Neural cell (in vitro differentiated cells): ENCODE measurements at regions not wholly inside any gene's neighbourhood (a gene's known extent, or its start where the extent isn't known, plus 50 kb on each side); places are given as distances from the start of the nearest gene placed in this dataset.

Experiments used
- H2AFZ ChIP-seq: fragments of 200-600, 300-800 bp; sonication (generic), shearing (Covaris generic); 2 replicates; pipeline ENCODE4 v1.6.0; 2014; ENCODE audit warnings: low read depth, mild to moderate bottlenecking, antibody characterized with exemption, low read length, moderate library complexity
- H3F3A ChIP-seq: fragments of 200-600 bp; shearing (Covaris generic); 2 replicates; pipeline ENCODE4 v1.6.1; 2016; ENCODE audit warnings: mild to moderate bottlenecking, moderate library complexity, mixed read lengths, antibody characterized with exemption, low read length; ENCODE audit not compliant: insufficient read depth, poor library complexity, severe bottlenecking
- H3K27ac ChIP-seq: fragments of 200-600, 300-800 bp; sonication (generic), shearing (Covaris generic); 2 replicates; pipeline ENCODE4 v1.5.1; 2014; ENCODE audit warnings: mild to moderate bottlenecking, low read length, moderate library complexity
- H3K27me3 ChIP-seq: fragments of 300-800, 200-600 bp; sonication (generic), shearing (Covaris generic); 2 replicates; pipeline ENCODE4 v1.6.0; 2014; ENCODE audit warnings: mild to moderate bottlenecking, low read depth, low read length, moderate library complexity; ENCODE audit not compliant: insufficient read depth
- H3K36me3 ChIP-seq: fragments of 300-800, 200-600 bp; sonication (generic), shearing (Covaris generic); 2 replicates; pipeline ENCODE4 v1.5.1; 2014; ENCODE audit warnings: mild to moderate bottlenecking, antibody characterized with exemption, low read length, moderate library complexity; ENCODE audit not compliant: insufficient read depth
- H3K4me2 ChIP-seq: fragments of 300-800, 200-600 bp; sonication (generic), shearing (Covaris generic); 2 replicates; pipeline ENCODE4 v1.6.0; 2014; ENCODE audit warnings: mild to moderate bottlenecking, low read length
- H3K4me3 ChIP-seq: fragments of 300-800, 200-600 bp; sonication (generic), shearing (Covaris generic); 2 replicates; pipeline ENCODE4 v1.5.1; 2014; ENCODE audit warnings: mild to moderate bottlenecking, low read length, moderate library complexity
- H3K79me2 ChIP-seq: fragments of 200-600 bp; shearing (Covaris generic); replicated peaks from 2 replicates; pipeline ENCODE4 v1.6.0; 2014; ENCODE audit warnings: mild to moderate bottlenecking, low read length, moderate library complexity; ENCODE audit not compliant: insufficient read depth
- H3K9ac ChIP-seq: fragments of 300-800, 200-600 bp; sonication (generic), shearing (Covaris generic); 2 replicates; pipeline ENCODE4 v1.6.1; 2016; ENCODE audit warnings: mild to moderate bottlenecking, low read length, mixed read lengths
- H3K9me2 ChIP-seq: fragments of 200-600 bp; shearing (Covaris generic); 2 replicates; pipeline ENCODE4 v1.6.1; 2016; ENCODE audit warnings: mild to moderate bottlenecking, low read length, mixed read lengths; ENCODE audit not compliant: insufficient read depth
- H3K9me3 ChIP-seq: fragments of 200-600, 300-800 bp; sonication (generic), shearing (Covaris generic); 2 replicates; pipeline ENCODE4 v1.6.1; 2016; ENCODE audit warnings: mild to moderate bottlenecking, mixed run types, low read length, moderate library complexity, mixed read lengths
- H4K20me1 ChIP-seq: fragments of 200-600 bp; shearing (Covaris generic); 2 replicates; pipeline ENCODE4 v1.6.1; 2016; ENCODE audit warnings: mild to moderate bottlenecking, mixed run types; ENCODE audit not compliant: insufficient read depth
- EP300 ChIP-seq: fragments of 450-650 bp; conservative IDR thresholded peaks from 2 replicates; pipeline ENCODE4 v1.6.1; 2014; ENCODE audit warnings: antibody characterized with exemption, mild to moderate bottlenecking, moderate library complexity; ENCODE audit not compliant: poor library complexity, severe bottlenecking
- EZH2 ChIP-seq: fragments of 200-600, 300-800 bp; shearing (Covaris generic), sonication (generic); IDR thresholded peaks from 2 replicates; pipeline ENCODE4 v1.6.1; 2014; ENCODE audit warnings: antibody characterized with exemption, low read length, borderline replicate concordance, mild to moderate bottlenecking; ENCODE audit not compliant: insufficient read depth, poor library complexity, severe bottlenecking
- MXI1 ChIP-seq: fragments of 450-650 bp; conservative IDR thresholded peaks from 2 replicates; pipeline ENCODE4 v1.6.1; 2014; ENCODE audit warnings: antibody characterized with exemption, mild to moderate bottlenecking; ENCODE audit not compliant: poor library complexity, severe bottlenecking
- POLR2AphosphoS5 ChIP-seq: IDR thresholded peaks from 2 replicates; pipeline ENCODE4 v1.6.1; 2012
- RAD21 ChIP-seq: fragments of 450-650 bp; conservative IDR thresholded peaks from 2 replicates; pipeline ENCODE4 v1.6.1; 2014; ENCODE audit warnings: antibody characterized with exemption, mild to moderate bottlenecking, moderate library complexity
- SMC3 ChIP-seq: fragments of 450-650 bp; conservative IDR thresholded peaks from 2 replicates; pipeline ENCODE4 v1.6.1; 2014; ENCODE audit warnings: antibody characterized with exemption, mild to moderate bottlenecking, moderate library complexity; ENCODE audit not compliant: poor library complexity
- TAF1 ChIP-seq: IDR thresholded peaks from 2 replicates; pipeline ENCODE4 v1.6.1; 2012; ENCODE audit warnings: low read depth
- TF ChIP-seq, protein P1 (sequence below): fragments of 450-650 bp; IDR thresholded peaks from 2 replicates; pipeline ENCODE4 v1.5.1; 2014; ENCODE audit warnings: antibody characterized with exemption, mild to moderate bottlenecking, moderate library complexity; ENCODE audit not compliant: poor library complexity, severe bottlenecking
- TF ChIP-seq, protein P2 (sequence below): IDR thresholded peaks from 2 replicates; pipeline ENCODE4 v1.6.1; 2012; ENCODE audit warnings: borderline replicate concordance

GRCh38 chr17:77749989-77750388 lies 208.5 kb upstream of the TNRC6C start:
- Histone ChIP-seq H3K9me2 (no peaks in the 10 kb centered on the region), H3K4me3 (no peak overlapping the region), H3K4me2 (no peak overlapping the region), H3K36me3 (no peaks in the 10 kb centered on the region), H3K27me3 (no peaks in the 10 kb centered on the region), H4K20me1 (no peaks in the 10 kb centered on the region), H3F3A (no peaks in the 10 kb centered on the region), H3K9ac (no peak overlapping the region), H3K27ac (no peak overlapping the region), H2AFZ (no peak overlapping the region), H3K79me2 (no peaks in the 10 kb centered on the region), H3K9me3 (no peaks in the 10 kb centered on the region)
- TF ChIP-seq TAF1 (no peak), RAD21 (no peak), MXI1 (no peak), EZH2 (no peak), EP300 (no peak), POLR2AphosphoS5 (no peak), SMC3 (no peak)
- TF ChIP-seq, protein P1, sequence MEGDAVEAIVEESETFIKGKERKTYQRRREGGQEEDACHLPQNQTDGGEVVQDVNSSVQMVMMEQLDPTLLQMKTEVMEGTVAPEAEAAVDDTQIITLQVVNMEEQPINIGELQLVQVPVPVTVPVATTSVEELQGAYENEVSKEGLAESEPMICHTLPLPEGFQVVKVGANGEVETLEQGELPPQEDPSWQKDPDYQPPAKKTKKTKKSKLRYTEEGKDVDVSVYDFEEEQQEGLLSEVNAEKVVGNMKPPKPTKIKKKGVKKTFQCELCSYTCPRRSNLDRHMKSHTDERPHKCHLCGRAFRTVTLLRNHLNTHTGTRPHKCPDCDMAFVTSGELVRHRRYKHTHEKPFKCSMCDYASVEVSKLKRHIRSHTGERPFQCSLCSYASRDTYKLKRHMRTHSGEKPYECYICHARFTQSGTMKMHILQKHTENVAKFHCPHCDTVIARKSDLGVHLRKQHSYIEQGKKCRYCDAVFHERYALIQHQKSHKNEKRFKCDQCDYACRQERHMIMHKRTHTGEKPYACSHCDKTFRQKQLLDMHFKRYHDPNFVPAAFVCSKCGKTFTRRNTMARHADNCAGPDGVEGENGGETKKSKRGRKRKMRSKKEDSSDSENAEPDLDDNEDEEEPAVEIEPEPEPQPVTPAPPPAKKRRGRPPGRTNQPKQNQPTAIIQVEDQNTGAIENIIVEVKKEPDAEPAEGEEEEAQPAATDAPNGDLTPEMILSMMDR = no peak
- TF ChIP-seq, protein P2, sequence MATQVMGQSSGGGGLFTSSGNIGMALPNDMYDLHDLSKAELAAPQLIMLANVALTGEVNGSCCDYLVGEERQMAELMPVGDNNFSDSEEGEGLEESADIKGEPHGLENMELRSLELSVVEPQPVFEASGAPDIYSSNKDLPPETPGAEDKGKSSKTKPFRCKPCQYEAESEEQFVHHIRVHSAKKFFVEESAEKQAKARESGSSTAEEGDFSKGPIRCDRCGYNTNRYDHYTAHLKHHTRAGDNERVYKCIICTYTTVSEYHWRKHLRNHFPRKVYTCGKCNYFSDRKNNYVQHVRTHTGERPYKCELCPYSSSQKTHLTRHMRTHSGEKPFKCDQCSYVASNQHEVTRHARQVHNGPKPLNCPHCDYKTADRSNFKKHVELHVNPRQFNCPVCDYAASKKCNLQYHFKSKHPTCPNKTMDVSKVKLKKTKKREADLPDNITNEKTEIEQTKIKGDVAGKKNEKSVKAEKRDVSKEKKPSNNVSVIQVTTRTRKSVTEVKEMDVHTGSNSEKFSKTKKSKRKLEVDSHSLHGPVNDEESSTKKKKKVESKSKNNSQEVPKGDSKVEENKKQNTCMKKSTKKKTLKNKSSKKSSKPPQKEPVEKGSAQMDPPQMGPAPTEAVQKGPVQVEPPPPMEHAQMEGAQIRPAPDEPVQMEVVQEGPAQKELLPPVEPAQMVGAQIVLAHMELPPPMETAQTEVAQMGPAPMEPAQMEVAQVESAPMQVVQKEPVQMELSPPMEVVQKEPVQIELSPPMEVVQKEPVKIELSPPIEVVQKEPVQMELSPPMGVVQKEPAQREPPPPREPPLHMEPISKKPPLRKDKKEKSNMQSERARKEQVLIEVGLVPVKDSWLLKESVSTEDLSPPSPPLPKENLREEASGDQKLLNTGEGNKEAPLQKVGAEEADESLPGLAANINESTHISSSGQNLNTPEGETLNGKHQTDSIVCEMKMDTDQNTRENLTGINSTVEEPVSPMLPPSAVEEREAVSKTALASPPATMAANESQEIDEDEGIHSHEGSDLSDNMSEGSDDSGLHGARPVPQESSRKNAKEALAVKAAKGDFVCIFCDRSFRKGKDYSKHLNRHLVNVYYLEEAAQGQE = no peak

GRCh38 chr17:77750427-77751043 lies 208.0 kb upstream of the TNRC6C start:
- no peak overlapping the region for H3K27ac ChIP-seq
- H3K27me3 ChIP-seq = no peaks in the 10 kb centered on the region
- no peaks in the 10 kb centered on the region for H4K20me1 ChIP-seq
- H3K79me2 ChIP-seq = no peaks in the 10 kb centered on the region
- no peaks in the 10 kb centered on the region for H3K36me3 ChIP-seq
- no peaks in the 10 kb centered on the region for H3K9me3 ChIP-seq
- H2AFZ ChIP-seq = no peak overlapping the region
- no peaks in the 10 kb centered on the region for H3K9me2 ChIP-seq
- TF ChIP-seq, protein P1 = no peak
- no peak for TF ChIP-seq EP300
- H3K4me2 ChIP-seq = no peak overlapping the region
- H3F3A ChIP-seq = no peaks in the 10 kb centered on the region
- H3K9ac ChIP-seq = no peak overlapping the region
- no peak overlapping the region for H3K4me3 ChIP-seq
